PC-3 (cell line): ENCODE measurements at regions not wholly inside any gene's neighbourhood (a gene's known extent, or its start where the extent isn't known, plus 50 kb on each side); places are given as distances from the start of the nearest gene placed in this dataset.
A peak's percentile ranks its signal among the peaks of the same experiment; 100 is the strongest.

ENCODE experiments used
- ATAC-seq: fragments of 200-7000 bp; cut with Tn5 transposase; 2 replicates; pipeline ENCODE4 v1.9.1; 2020; ENCODE audit warnings: mild to moderate bottlenecking, moderate library complexity
- BruUV-seq: library from RNA; stranded (reverse); fragments of 400-500 nt; replicated peaks from 2 replicates; lab custom pipeline; 2021; lab: Mats Ljungman, UMichigan
- CTCF ChIA-PET: fragments of 300-600 bp; sonication (Branson Sonifier 250); formaldehyde crosslinking; loops from one replicate; lab custom pipeline; 2022; ENCODE audit warnings: antibody characterized with exemption; lab: Charles Lee
- POLR2A ChIA-PET: fragments of 300-600 bp; sonication (Branson Sonifier 250); formaldehyde crosslinking; loops from one replicate; lab custom pipeline; 2022; ENCODE audit warnings: antibody characterized with exemption; ENCODE audit not compliant: unreplicated experiment; lab: Charles Lee
- DNase-seq: peaks from one replicate; pipeline ENCODE4 v3.0.0-alpha.2; 2015
- H2AFZ ChIP-seq: fragments of 300-600 bp; sonication (generic); 2 replicates; pipeline ENCODE4 v1.6.0; 2016; ENCODE audit warnings: antibody characterized with exemption, low read length
- H3F3A ChIP-seq: fragments of 300-600 bp; sonication (generic); one replicate; pipeline ENCODE4 v1.6.0; 2017; ENCODE audit warnings: antibody characterized with exemption, low read length, control low read depth, mild to moderate bottlenecking; ENCODE audit not compliant: unreplicated experiment
- H3K27ac ChIP-seq: fragments of 300-600 bp; sonication (generic); 2 replicates; pipeline ENCODE4 v1.5.1; 2016; ENCODE audit warnings: mild to moderate bottlenecking, low read length
- H3K27me3 ChIP-seq: fragments of 300-600 bp; sonication (generic); 2 replicates; pipeline ENCODE4 v1.6.1; 2016; ENCODE audit warnings: low read length, mixed read lengths
- H3K36me3 ChIP-seq: fragments of 300-600 bp; sonication (generic); 2 replicates; pipeline ENCODE4 v1.6.1; 2016; ENCODE audit warnings: low read depth, mixed run types, low read length, mixed read lengths
- H3K4me1 ChIP-seq: fragments of 300-600 bp; sonication (generic); 2 replicates; pipeline ENCODE4 v1.5.1; 2016; ENCODE audit warnings: low read length; ENCODE audit not compliant: insufficient read depth
- H3K4me2 ChIP-seq: fragments of 300-600 bp; sonication (generic); 2 replicates; pipeline ENCODE4 v1.6.0; 2016; ENCODE audit warnings: low read length
- H3K4me3 ChIP-seq: fragments of 300-600 bp; sonication (generic); 2 replicates; pipeline ENCODE4 v1.5.1; 2016; ENCODE audit warnings: mild to moderate bottlenecking, low read length, mixed read lengths
- H3K79me2 ChIP-seq: fragments of 300-600 bp; sonication (generic); 2 replicates; pipeline ENCODE4 v1.6.1; 2017; ENCODE audit warnings: low read length, mixed read lengths
- H3K9ac ChIP-seq: fragments of 300-600 bp; sonication (generic); 2 replicates; pipeline ENCODE4 v1.6.0; 2016; ENCODE audit warnings: mild to moderate bottlenecking, low read length
- H3K9me2 ChIP-seq: fragments of 300-600 bp; sonication (generic); replicated peaks from 2 replicates; pipeline ENCODE4 v1.6.1; 2016; ENCODE audit warnings: mixed run types, low read length, mixed read lengths
- H3K9me3 ChIP-seq: fragments of 300-600 bp; sonication (generic); 2 replicates; pipeline ENCODE4 v1.6.1; 2016; ENCODE audit warnings: low read length, mixed read lengths
- H4K20me1 ChIP-seq: fragments of 300-600 bp; sonication (generic); 2 replicates; pipeline ENCODE4 v1.6.1; 2016; ENCODE audit warnings: low read length, mixed read lengths
- EZH2 ChIP-seq: fragments of 300-600 bp; sonication (generic); IDR thresholded peaks from one replicate; pipeline ENCODE4 v1.6.1; 2017; ENCODE audit warnings: antibody characterized with exemption, mild to moderate bottlenecking, low read length; ENCODE audit not compliant: unreplicated experiment
- EZH2phosphoT487 ChIP-seq: fragments of 300-600 bp; sonication (generic); IDR thresholded peaks from 2 replicates; pipeline ENCODE4 v1.6.1; 2018; ENCODE audit warnings: mild to moderate bottlenecking, antibody characterized with exemption, low read length, borderline replicate concordance
- intact Hi-C: fragments of 100-400 bp; cut with micrococcal nuclease; formaldehyde crosslinking; loops from 2 replicates; pipeline ENCODE4 v1.9.0; 2023
- TF ChIP-seq, protein P1 (sequence below): fragments of 300-600 bp; sonication (generic); conservative IDR thresholded peaks from 2 replicates; pipeline ENCODE4 v1.5.1; 2017; ENCODE audit warnings: antibody characterized with exemption, low read depth, mild to moderate bottlenecking, low read length

DNA sequence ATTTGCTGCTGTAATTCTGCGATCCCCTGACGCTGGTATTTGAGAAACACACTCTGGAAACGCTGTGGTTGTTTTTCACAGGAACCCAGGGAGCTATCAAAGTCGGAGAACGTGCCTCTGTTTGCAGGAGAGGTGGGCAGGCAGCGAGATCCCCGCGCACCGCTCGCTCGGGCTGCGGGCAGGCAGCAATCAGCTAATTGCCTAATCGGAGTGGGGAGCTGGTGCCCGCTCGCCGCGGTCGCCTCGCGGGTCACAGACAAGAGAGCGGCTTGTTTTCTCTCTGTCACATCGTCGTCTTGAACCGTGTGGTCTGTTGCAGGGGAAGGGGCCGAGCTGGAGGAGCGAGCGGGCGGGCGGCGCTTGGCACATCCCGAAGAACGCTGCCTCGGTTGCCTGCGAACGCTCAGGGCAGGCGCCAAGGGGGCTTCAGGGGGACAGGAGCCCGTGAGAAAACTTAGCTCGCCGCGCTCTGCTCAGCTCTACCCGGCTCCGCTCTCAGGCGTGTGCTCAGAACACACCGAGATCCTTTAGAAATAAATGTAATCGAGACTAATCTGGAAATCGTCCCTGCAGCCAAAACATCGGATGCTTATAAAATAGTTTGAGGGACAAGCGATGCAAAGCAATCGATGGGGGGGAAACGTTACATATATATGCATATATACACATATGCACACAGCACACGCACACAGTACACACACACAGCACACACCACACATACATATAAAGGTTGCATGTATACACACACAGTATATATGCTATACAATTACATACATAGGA is 93.6 kb upstream of the SMYD2 start:
- peak; percentile 99 for TF ChIP-seq EZH2
- TF ChIP-seq EZH2phosphoT487 = peak; percentile 70; the same call in 1 of the 2 replicates
- TF ChIP-seq, protein P1, sequence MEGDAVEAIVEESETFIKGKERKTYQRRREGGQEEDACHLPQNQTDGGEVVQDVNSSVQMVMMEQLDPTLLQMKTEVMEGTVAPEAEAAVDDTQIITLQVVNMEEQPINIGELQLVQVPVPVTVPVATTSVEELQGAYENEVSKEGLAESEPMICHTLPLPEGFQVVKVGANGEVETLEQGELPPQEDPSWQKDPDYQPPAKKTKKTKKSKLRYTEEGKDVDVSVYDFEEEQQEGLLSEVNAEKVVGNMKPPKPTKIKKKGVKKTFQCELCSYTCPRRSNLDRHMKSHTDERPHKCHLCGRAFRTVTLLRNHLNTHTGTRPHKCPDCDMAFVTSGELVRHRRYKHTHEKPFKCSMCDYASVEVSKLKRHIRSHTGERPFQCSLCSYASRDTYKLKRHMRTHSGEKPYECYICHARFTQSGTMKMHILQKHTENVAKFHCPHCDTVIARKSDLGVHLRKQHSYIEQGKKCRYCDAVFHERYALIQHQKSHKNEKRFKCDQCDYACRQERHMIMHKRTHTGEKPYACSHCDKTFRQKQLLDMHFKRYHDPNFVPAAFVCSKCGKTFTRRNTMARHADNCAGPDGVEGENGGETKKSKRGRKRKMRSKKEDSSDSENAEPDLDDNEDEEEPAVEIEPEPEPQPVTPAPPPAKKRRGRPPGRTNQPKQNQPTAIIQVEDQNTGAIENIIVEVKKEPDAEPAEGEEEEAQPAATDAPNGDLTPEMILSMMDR = no peak
- no peaks in the 10 kb centered on the region for H4K20me1 ChIP-seq
- no peaks in the 10 kb centered on the region for H3K9me2 ChIP-seq
- no peak overlapping the region for H3K27ac ChIP-seq
- no TSS peak for BruUV-seq
- DNase-seq (no peak), ATAC-seq (peak; percentile 45)
- peaks cover 94% of the 10 kb centered on the region for H3K27me3 ChIP-seq
- no peaks in the 10 kb centered on the region for H3K79me2 ChIP-seq
- no peak overlapping the region for H3K4me2 ChIP-seq
- H2AFZ ChIP-seq = 0 out of 2 replicates have a peak overlapping the region, but pooled peaks have one; percentile 32
- no peaks in the 10 kb centered on the region for H3K4me1 ChIP-seq
- no peaks in the 10 kb centered on the region for H3K9me3 ChIP-seq
- no peak overlapping the region for H3K9ac ChIP-seq
- CTCF ChIA-PET = no interaction called here
- H3K4me3 ChIP-seq = no peak overlapping the region
- H3F3A ChIP-seq = no peaks in the 10 kb centered on the region
- H3K36me3 ChIP-seq = no peaks in the 10 kb centered on the region
- POLR2A ChIA-PET = no interaction called here
- intact Hi-C loops = no loop called here

DNA sequence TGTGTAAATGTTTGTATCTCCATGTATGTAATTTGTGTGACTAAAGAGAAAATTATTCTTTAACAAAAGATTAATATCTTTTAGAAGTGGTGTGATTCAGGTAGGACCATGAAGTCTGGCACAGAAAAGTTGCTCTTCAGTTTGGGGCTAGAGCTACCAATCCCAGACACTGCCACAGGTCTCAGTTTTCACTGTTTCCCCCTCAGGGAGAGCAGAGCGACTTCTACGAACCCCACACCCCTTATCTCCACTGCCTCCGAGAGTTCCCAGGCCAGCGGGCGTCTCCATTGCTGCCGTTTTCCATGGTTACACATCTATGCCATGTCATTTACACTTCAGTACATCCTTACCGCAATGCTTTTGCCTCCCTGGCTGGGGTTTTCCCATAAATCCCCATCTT is 93.0 kb upstream of the SMYD2 start:
- H3K4me2 ChIP-seq = no peak overlapping the region
- DNase-seq = no peak
- TF ChIP-seq EZH2phosphoT487 (no peak), EZH2 (no peak)
- TF ChIP-seq, protein P1 = no peak
- H3K79me2 ChIP-seq = no peaks in the 10 kb centered on the region
- ChIA-PET CTCF (no interaction called here), POLR2A (no interaction called here)
- H3K9me3 ChIP-seq = no peaks in the 10 kb centered on the region
- BruUV-seq = no TSS peak
- H3K27ac ChIP-seq = no peak overlapping the region
- H3K9me2 ChIP-seq = no peaks in the 10 kb centered on the region
- H4K20me1 ChIP-seq = no peaks in the 10 kb centered on the region
- H3K27me3 ChIP-seq = peaks cover 94% of the 10 kb centered on the region
- H3K9ac ChIP-seq = no peak overlapping the region
- H3K36me3 ChIP-seq = no peaks in the 10 kb centered on the region
- H3K4me3 ChIP-seq = no peak overlapping the region
- no peak overlapping the region for H2AFZ ChIP-seq
- no peaks in the 10 kb centered on the region for H3F3A ChIP-seq
- no peaks in the 10 kb centered on the region for H3K4me1 ChIP-seq
- intact Hi-C loops = no loop called here
- ATAC-seq = no peak

DNA sequence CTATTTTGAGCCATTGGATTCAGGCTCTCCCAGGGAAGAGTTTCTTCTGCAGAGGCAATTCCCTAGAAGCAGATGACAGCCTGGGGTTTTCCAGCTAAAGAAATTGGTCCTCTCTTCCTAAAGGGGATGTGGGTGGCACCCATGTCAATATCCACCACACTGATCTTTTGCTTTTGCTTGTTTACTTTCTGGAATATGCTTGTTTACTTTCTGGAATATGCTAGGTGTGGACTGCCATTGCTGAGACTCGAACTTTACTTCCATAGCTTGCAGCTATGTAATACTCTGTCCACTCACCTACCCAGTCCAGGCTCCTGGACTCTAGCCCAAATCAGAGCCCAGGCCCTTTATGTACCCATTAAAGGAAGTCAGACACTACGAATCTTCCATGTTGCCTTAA is 92.1 kb upstream of the SMYD2 start:
- Histone ChIP-seq H2AFZ (no peak overlapping the region), H3K4me2 (no peak overlapping the region), H3K4me3 (no peak overlapping the region), H3K4me1 (no peaks in the 10 kb centered on the region), H3K27ac (no peak overlapping the region), H3K27me3 (peaks cover 94% of the 10 kb centered on the region), H4K20me1 (no peaks in the 10 kb centered on the region), H3K79me2 (no peaks in the 10 kb centered on the region), H3K36me3 (no peaks in the 10 kb centered on the region), H3F3A (no peaks in the 10 kb centered on the region), H3K9me2 (no peaks in the 10 kb centered on the region), H3K9ac (no peak overlapping the region), H3K9me3 (no peaks in the 10 kb centered on the region)
- ATAC-seq (no peak), DNase-seq (no peak)
- POLR2A ChIA-PET = no interaction called here
- CTCF ChIA-PET = no interaction called here
- TF ChIP-seq, protein P1 = no peak
- intact Hi-C loops = no loop called here
- no TSS peak for BruUV-seq
